ENCODE measurements at regions not wholly inside any gene's neighbourhood (a gene's known extent, or its start where the extent isn't known, plus 50 kb on each side); places are given as distances from the start of the nearest gene placed in this dataset.

DNA sequence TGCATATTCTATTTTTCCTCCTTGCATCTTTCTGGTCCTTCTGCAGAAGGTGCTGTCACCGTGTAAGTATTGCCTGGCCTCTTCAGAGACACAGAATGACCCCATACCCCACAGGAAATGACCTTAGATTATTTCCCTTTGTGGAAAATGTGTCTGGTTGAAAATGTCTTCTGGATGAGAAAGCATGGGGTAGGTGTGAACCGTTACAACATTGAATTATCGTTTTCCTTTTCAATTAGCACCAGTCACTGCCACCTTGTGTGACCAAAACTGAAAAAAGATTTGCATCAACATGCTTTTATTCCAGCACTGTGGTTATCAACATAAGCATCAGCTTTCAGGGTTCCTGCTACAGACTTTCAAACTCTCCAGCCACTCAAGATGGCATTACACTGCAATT is 58.0 kb upstream of the CELF2 start:
- H2AFZ ChIP-seq (ENCODE audit: low read depth, low read length) = no peak overlapping the region
- DNase-seq (ENCODE audit: low read depth, low spot score) (no peak), FAIRE-seq (no peak)
- no peak overlapping the region for H3K27ac ChIP-seq (ENCODE audit: insufficient read depth, low read depth, low read length)
- no peaks in the 10 kb centered on the region for H3K79me2 ChIP-seq (ENCODE audit: control insufficient read depth, insufficient read depth, low read length)
- no peaks in the 10 kb centered on the region for H3K9me3 ChIP-seq (replicated peaks; ENCODE audit: control insufficient read depth, insufficient read depth, low read length)
- no peak overlapping the region for H3K4me3 ChIP-seq (replicated peaks in 1 of 3; ENCODE audit: insufficient read depth in 1 of 3, low read depth in 1 of 3, low read length in 3 of 3)
- no peaks in the 10 kb centered on the region for H3K9me1 ChIP-seq (replicated peaks; ENCODE audit: control insufficient read depth, extremely low read depth, insufficient read depth, low read length)
- no peaks in the 10 kb centered on the region for H4K20me1 ChIP-seq (replicated peaks; ENCODE audit: control insufficient read depth, extremely low read depth, insufficient read depth, low read length)
- TF ChIP-seq POLR2A (IDR thresholded peaks at IDR 0.05; ENCODE audit: low read depth, low read length) (no peak), EZH2 (IDR thresholded peaks at IDR 0.05; ENCODE audit: borderline replicate concordance, low read depth, low read length, severe bottlenecking) (no peak), POLR2AphosphoS5 (IDR thresholded peaks at IDR 0.05; ENCODE audit: insufficient read depth, low read depth, low read length) (no peak), FOS (IDR thresholded peaks at IDR 0.05; ENCODE audit: borderline replicate concordance, insufficient read depth, low read length) (no peak), GATA2 (IDR thresholded peaks at IDR 0.05; ENCODE audit: insufficient read depth, insufficient read length, low read depth, low read length) (no peak), JUN (IDR thresholded peaks at IDR 0.05; ENCODE audit: borderline replicate concordance, insufficient read depth, insufficient read length, low read depth) (no peak)
- TF ChIP-seq, protein P1, sequence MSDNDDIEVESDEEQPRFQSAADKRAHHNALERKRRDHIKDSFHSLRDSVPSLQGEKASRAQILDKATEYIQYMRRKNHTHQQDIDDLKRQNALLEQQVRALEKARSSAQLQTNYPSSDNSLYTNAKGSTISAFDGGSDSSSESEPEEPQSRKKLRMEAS (IDR thresholded peaks at IDR 0.05; ENCODE audit: insufficient read depth, insufficient read length) = no peak
- TF ChIP-seq, protein P2, sequence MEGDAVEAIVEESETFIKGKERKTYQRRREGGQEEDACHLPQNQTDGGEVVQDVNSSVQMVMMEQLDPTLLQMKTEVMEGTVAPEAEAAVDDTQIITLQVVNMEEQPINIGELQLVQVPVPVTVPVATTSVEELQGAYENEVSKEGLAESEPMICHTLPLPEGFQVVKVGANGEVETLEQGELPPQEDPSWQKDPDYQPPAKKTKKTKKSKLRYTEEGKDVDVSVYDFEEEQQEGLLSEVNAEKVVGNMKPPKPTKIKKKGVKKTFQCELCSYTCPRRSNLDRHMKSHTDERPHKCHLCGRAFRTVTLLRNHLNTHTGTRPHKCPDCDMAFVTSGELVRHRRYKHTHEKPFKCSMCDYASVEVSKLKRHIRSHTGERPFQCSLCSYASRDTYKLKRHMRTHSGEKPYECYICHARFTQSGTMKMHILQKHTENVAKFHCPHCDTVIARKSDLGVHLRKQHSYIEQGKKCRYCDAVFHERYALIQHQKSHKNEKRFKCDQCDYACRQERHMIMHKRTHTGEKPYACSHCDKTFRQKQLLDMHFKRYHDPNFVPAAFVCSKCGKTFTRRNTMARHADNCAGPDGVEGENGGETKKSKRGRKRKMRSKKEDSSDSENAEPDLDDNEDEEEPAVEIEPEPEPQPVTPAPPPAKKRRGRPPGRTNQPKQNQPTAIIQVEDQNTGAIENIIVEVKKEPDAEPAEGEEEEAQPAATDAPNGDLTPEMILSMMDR (IDR thresholded peaks at IDR 0.05; ENCODE audit: extremely low read depth in 1 of 2, insufficient read depth in 1 of 2, low read depth in 1 of 2, low read length in 2 of 2) = no peak
- no peak overlapping the region for H3K9ac ChIP-seq (replicated peaks; ENCODE audit: extremely low read depth, insufficient read depth, low read length)
- CTCF ChIA-PET = no interaction called here
- no peaks in the 10 kb centered on the region for H3K4me1 ChIP-seq (ENCODE audit: control insufficient read depth, extremely low read depth, insufficient read depth, low read length)
- H3K36me3 ChIP-seq (ENCODE audit: control insufficient read depth in 2 of 2, extremely low read depth in 1 of 2, insufficient read depth in 2 of 2, low read length in 2 of 2) = no peaks in the 10 kb centered on the region
- POLR2A ChIA-PET = no interaction called here
- dilution Hi-C loops (cut with MboI; ENCODE audit: extremely low pct_ligation_motif_present, low sequenced_read_pairs) (no loop called here), intact Hi-C loops (cut with micrococcal nuclease) (no loop called here)
- no peaks in the 10 kb centered on the region for H3K27me3 ChIP-seq (ENCODE audit: control insufficient read depth in 2 of 2, insufficient read depth in 2 of 2, low read length in 2 of 2)
- no TSS peak for BruUV-seq (replicated peaks)
- H3K4me2 ChIP-seq (ENCODE audit: insufficient read depth, low read length) = no peak overlapping the region

Measured in endothelial cell of umbilical vein (primary cell).